IPS-20b (cell line): ENCODE measurements at regions not wholly inside any gene's neighbourhood (a gene's known extent, or its start where the extent isn't known, plus 50 kb on each side); places are given as distances from the start of the nearest gene placed in this dataset.

Source experiments
- H3K27ac ChIP-seq: one replicate; pipeline ENCODE4 v1.5.1; 2013; ENCODE audit warnings: low read length
- H3K27me3 ChIP-seq: 2 replicates; pipeline ENCODE4 v1.6.1; 2013; ENCODE audit warnings: mild to moderate bottlenecking, low read length, inconsistent platforms; ENCODE audit not compliant: insufficient read depth
- H3K36me3 ChIP-seq: 2 replicates; pipeline ENCODE4 v1.6.1; 2013; ENCODE audit warnings: low read depth, mild to moderate bottlenecking, inconsistent platforms, low read length, moderate library complexity; ENCODE audit not compliant: insufficient read depth
- H3K4me1 ChIP-seq: 2 replicates; pipeline ENCODE4 v1.6.1; 2013; ENCODE audit warnings: mild to moderate bottlenecking, control low read depth, inconsistent platforms, low read length, moderate library complexity; ENCODE audit not compliant: insufficient read depth
- H3K4me3 ChIP-seq: 2 replicates; pipeline ENCODE4 v1.5.1; 2013; ENCODE audit warnings: mild to moderate bottlenecking, low read length, inconsistent platforms
- H3K9ac ChIP-seq: 2 replicates; pipeline ENCODE4 v1.6.1; 2013; ENCODE audit warnings: low read depth, mild to moderate bottlenecking, inconsistent platforms, low read length, moderate library complexity
- H3K9me3 ChIP-seq: 2 replicates; pipeline ENCODE4 v1.6.1; 2013; ENCODE audit warnings: mild to moderate bottlenecking, low read depth, low read length, inconsistent platforms; ENCODE audit not compliant: insufficient read depth

DNA sequence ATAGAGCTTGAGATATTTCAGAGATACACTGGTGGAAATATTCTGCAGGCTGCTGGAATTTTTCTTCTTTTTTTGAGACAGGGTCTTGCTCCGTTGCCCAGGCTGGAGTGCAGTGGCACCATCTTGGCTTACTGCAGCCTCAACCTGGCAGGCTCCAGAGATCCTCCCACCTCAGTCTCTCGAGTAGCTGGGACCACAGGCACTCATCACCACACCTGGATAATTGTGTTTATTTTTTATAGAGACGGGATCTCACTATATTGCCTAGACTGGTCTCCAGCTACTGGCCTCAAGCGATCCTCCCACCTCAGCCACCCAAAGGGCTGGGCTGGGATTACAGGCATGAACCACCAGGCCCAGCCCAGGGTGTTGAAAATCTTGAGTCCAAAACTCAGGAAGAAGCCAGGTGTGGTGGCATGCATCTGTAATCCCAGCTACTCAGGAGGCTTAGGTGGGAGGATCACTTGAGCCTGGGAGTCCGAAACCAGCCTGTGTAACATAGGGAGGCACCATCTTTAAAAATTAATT lies 55.7 kb upstream of the FOXK1 start:
- no peak overlapping the region for H3K27ac ChIP-seq
- H3K4me1 ChIP-seq = peaks cover 3% of the 10 kb centered on the region; the same call in 1 of the 2 replicates
- peaks cover 10% of the 10 kb centered on the region for H3K9me3 ChIP-seq
- H3K9ac ChIP-seq = no peak overlapping the region
- no peaks in the 10 kb centered on the region for H3K36me3 ChIP-seq
- H3K27me3 ChIP-seq = peaks cover 49% of the 10 kb centered on the region
- H3K4me3 ChIP-seq = no peak overlapping the region

- H3K27ac ChIP-seq = no peak overlapping the region
- H3K4me3 ChIP-seq = no peak overlapping the region
- H3K9me3 ChIP-seq = no peaks in the 10 kb centered on the region
- peaks cover 74% of the 10 kb centered on the region for H3K27me3 ChIP-seq
- no peak overlapping the region for H3K9ac ChIP-seq
- no peaks in the 10 kb centered on the region for H3K36me3 ChIP-seq
- H3K4me1 ChIP-seq = peaks cover 4% of the 10 kb centered on the region; the same call in 1 of the 2 replicates
These were observed 52.7 kb upstream of the FOXK1 start for GRCh38 chr7:4629287-4629895.

DNA sequence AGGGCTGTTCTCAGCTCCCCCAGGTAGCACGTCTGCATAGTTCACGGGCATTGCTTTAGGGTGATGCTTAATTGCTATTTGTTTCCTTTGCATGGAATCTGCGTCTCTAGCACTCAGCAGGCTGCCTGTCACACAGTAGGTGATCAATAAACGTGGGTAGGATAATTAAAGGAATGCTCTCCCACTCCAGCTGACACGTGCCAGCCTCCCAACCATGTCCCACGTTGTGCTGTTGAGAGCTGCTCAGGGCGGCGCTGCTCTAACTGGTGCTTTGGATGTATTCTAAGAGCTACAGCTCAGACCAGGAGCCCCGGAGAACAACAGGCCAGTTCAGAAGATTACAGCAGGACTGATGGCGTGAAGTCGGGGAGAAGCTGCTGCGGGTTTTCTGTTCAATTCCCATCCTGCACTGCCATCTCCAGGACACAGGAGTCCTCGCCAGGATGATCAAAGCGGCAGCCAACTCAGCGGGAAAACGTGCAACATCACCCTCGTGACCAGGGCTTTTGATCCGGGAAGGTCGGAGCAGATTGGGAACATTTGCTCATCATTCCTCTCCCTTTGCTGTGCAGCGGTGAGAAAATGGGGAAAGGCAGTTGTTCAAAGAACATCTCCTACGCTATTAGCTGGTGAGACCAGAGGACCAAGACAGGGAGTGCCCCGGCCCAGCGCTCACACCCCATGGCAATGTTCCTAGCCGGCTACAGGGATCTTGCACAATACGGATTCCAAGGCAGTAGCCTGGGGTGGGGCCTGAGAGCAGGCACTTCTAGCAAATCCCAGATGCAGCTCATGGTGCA lies 50.5 kb upstream of the FOXK1 start:
- Histone ChIP-seq H3K36me3 (no peaks in the 10 kb centered on the region), H3K4me3 (peak overlapping the region; percentile 69), H3K27me3 (peaks cover 67% of the 10 kb centered on the region), H3K9ac (no peak overlapping the region; the same call in 1 of the 2 replicates), H3K9me3 (no peaks in the 10 kb centered on the region), H3K27ac (no peak overlapping the region), H3K4me1 (peaks cover 4% of the 10 kb centered on the region; the same call in 1 of the 2 replicates)
